MCF 10A (cell line): ENCODE measurements at regions not wholly inside any gene's neighbourhood (a gene's known extent, or its start where the extent isn't known, plus 50 kb on each side); places are given as distances from the start of the nearest gene placed in this dataset.

Experiments used
- BruUV-seq: library from RNA; stranded (reverse); fragments of 400-500 nt; replicated peaks from 2 replicates; lab custom pipeline; 2021; lab: Mats Ljungman, UMichigan
- CTCF ChIA-PET: fragments of 300-600 bp; sonication (Branson Sonifier 250); formaldehyde crosslinking; extraction: SDS; loops from one replicate; lab custom pipeline; 2021; ENCODE audit warnings: antibody characterized with exemption, inconsistent platforms; lab: Yijun Ruan, JAX
- POLR2A ChIA-PET: fragments of 300-600, 350-650 bp; sonication (Branson Sonifier 250); formaldehyde crosslinking; extraction: SDS; loops from one replicate; lab custom pipeline; 2020; ENCODE audit warnings: antibody characterized with exemption, inconsistent platforms; lab: Yijun Ruan, JAX
- DNase-seq: peaks from one replicate; pipeline ENCODE4 v3.0.0-alpha.2; 2018; ENCODE audit not compliant: unreplicated experiment
- H3K27ac Mint-ChIP-seq: one replicate; pipeline ENCODE4 v1.8.0; 2022; ENCODE audit warnings: mild to moderate bottlenecking, low read depth, mixed read lengths; ENCODE audit not compliant: unreplicated experiment
- H3K27me3 Mint-ChIP-seq: one replicate; pipeline ENCODE4 v1.8.0; 2022; ENCODE audit warnings: mixed read lengths; ENCODE audit not compliant: insufficient read depth, unreplicated experiment
- H3K36me3 Mint-ChIP-seq: one replicate; pipeline ENCODE4 v1.8.0; 2022; ENCODE audit warnings: mild to moderate bottlenecking, moderate library complexity, mixed read lengths; ENCODE audit not compliant: insufficient read depth, unreplicated experiment
- H3K4me1 Mint-ChIP-seq: one replicate; pipeline ENCODE4 v1.8.0; 2022; ENCODE audit warnings: mixed read lengths; ENCODE audit not compliant: insufficient read depth, unreplicated experiment
- H3K4me3 Mint-ChIP-seq: one replicate; pipeline ENCODE4 v1.8.0; 2022; ENCODE audit warnings: mild to moderate bottlenecking, moderate library complexity, mixed read lengths; ENCODE audit not compliant: unreplicated experiment
- H3K9me3 Mint-ChIP-seq: one replicate; pipeline ENCODE4 v1.8.0; 2022; ENCODE audit warnings: mixed read lengths; ENCODE audit not compliant: unreplicated experiment
- CTCF ChIP-seq: fragments of 200-600 bp; IDR thresholded peaks from one replicate; pipeline ENCODE4 v1.8.0; 2022; ENCODE audit warnings: antibody characterized with exemption, mild to moderate bottlenecking; ENCODE audit not compliant: unreplicated experiment
- intact Hi-C: fragments of 100-400 bp; cut with micrococcal nuclease; formaldehyde crosslinking; loops from 2 replicates; pipeline ENCODE4 v1.14.1; 2022

DNA sequence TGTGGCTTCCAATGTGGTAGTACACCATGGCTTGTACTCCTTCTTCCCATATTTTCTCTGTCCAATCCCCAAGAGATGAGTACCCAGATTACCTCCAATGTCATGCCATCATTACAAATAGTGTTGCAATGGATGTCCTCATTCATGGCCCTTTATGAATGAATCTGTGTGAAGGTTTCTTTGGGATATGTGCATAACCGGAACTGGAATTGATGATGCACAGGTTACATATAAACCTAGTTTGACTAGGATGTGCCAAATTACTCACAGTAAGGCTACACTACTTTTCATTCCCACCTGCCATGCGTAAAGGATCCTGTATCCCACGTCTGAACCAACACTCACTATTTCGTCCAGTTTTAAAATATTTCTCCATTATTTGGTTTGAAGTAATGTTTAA lies 173.9 kb upstream of the CXCR4 start:
- no TSS peak for BruUV-seq

GRCh38 chr2:136290326-136290725 lies 172.4 kb upstream of the CXCR4 start:
- TF ChIP-seq CTCF: no peak
- DNase-seq: no peak
- H3K27me3 Mint-ChIP-seq: no peaks in the 10 kb centered on the region
- no peaks in the 10 kb centered on the region for H3K9me3 Mint-ChIP-seq
- CTCF ChIA-PET: interaction anchor here (0.6 kb wide), 1 partner anchor 33 kb away, joined by 3 read pairs; no protein-coding TSS in a partner anchor
- no peak overlapping the region for H3K4me3 Mint-ChIP-seq
- intact Hi-C loops: no loop called here
- H3K36me3 Mint-ChIP-seq: no peaks in the 10 kb centered on the region
- POLR2A ChIA-PET: interaction anchor here (0.7 kb wide), 1 partner anchor 188 kb away, joined by 3 read pairs; no protein-coding TSS in a partner anchor
- H3K27ac Mint-ChIP-seq: no peak overlapping the region
- H3K4me1 Mint-ChIP-seq: no peaks in the 10 kb centered on the region
- BruUV-seq: no TSS peak

More for the DNA sequence above, 173.9 kb upstream of the CXCR4 start:
- CTCF ChIA-PET: no interaction called here
- POLR2A ChIA-PET: no interaction called here
- Mint-ChIP-seq H3K27ac (no peak overlapping the region), H3K9me3 (no peaks in the 10 kb centered on the region), H3K27me3 (no peaks in the 10 kb centered on the region), H3K4me3 (no peak overlapping the region), H3K36me3 (no peaks in the 10 kb centered on the region), H3K4me1 (no peaks in the 10 kb centered on the region)
- TF ChIP-seq CTCF: no peak
- no peak for DNase-seq
- intact Hi-C loops: no loop called here

DNA sequence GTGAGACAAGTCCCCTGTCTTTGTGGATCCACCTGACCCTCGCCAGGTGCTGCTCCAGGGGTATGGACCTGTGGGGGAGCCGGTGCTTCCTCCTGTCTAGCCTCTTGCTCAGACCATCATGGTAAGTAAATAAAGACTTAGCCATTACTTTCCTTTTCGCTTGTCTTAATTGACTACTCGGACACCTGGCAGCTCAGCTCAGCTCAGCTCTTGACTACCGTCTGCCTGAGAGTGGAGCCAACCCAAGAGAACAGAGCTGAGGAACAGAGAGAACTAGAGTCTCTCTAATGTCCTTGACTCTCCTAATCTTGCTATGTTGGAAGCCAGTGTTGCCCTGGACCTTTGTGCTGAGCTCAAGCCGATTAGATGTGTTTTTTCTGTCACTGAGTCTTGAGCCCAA lies 170.3 kb upstream of the CXCR4 start:
- TF ChIP-seq CTCF: no peak
- H3K27ac Mint-ChIP-seq: no peak overlapping the region
- DNase-seq: no peak
- no peaks in the 10 kb centered on the region for H3K36me3 Mint-ChIP-seq
- no peak overlapping the region for H3K4me3 Mint-ChIP-seq
- no TSS peak for BruUV-seq
- ChIA-PET CTCF (interaction anchor here (0.8 kb wide), 1 partner anchor 10 kb away, joined by 4 read pairs; no protein-coding TSS in a partner anchor), POLR2A (no interaction called here)
- no peaks in the 10 kb centered on the region for H3K9me3 Mint-ChIP-seq
- intact Hi-C loops: no loop called here
- no peaks in the 10 kb centered on the region for H3K27me3 Mint-ChIP-seq
- no peaks in the 10 kb centered on the region for H3K4me1 Mint-ChIP-seq

- Mint-ChIP-seq H3K27ac (no peak overlapping the region), H3K27me3 (no peaks in the 10 kb centered on the region), H3K9me3 (no peaks in the 10 kb centered on the region), H3K36me3 (no peaks in the 10 kb centered on the region), H3K4me1 (no peaks in the 10 kb centered on the region), H3K4me3 (no peak overlapping the region)
- ChIA-PET CTCF (no interaction called here), POLR2A (no interaction called here)
- no TSS peak for BruUV-seq
- TF ChIP-seq CTCF: no peak
- intact Hi-C loops: no loop called here
- DNase-seq: no peak
These were observed 168.5 kb upstream of the CXCR4 start for GRCh38 chr2:136286423-136286822.
